Mesenteric fat pad (tissue), 1 donor: ENCODE measurements at regions not wholly inside any gene's neighbourhood (a gene's known extent, or its start where the extent isn't known, plus 50 kb on each side); places are given as distances from the start of the nearest gene placed in this dataset.
A peak's percentile ranks its signal among the peaks of the same experiment; 100 is the strongest.
"Not testable (repeated sequence)": the region's sequence is repeated elsewhere in the genome, so short reads cannot be mapped to it uniquely, and the experiment has no call there.

Experiments used
- DNase-seq: peaks from one replicate; pipeline ENCODE4 v3.0.0-alpha.2; 2020; ENCODE audit warnings: low spot score
- donor health status: DM: yes; HTN: yes; CAD: no.

GRCh38 chr14:30260833-30261607, 297.9 kb upstream of the G2E3 start:
- DNase-seq: no peak

- DNase-seq: no peak
Measured at GRCh38 chr14:30264161-30264560, 294.8 kb upstream of the G2E3 start.

GRCh38 chr14:30266290-30266689, 292.7 kb upstream of the G2E3 start:
- no peak for DNase-seq

GRCh38 chr14:30267141-30267540, 291.8 kb upstream of the G2E3 start:
- no peak for DNase-seq

GRCh38 chr14:30270200-30271161, 288.5 kb upstream of the G2E3 start:
- DNase-seq: peak; percentile 92

GRCh38 chr14:30271811-30272323, 287.1 kb upstream of the G2E3 start:
- no peak for DNase-seq

GRCh38 chr14:30272848-30273832, 285.8 kb upstream of the G2E3 start:
- no peak for DNase-seq

GRCh38 chr14:30275604-30276003, 283.4 kb upstream of the G2E3 start:
- DNase-seq: no peak

GRCh38 chr14:30277268-30277667, 281.7 kb upstream of the G2E3 start:
- DNase-seq: no peak

GRCh38 chr14:30278856-30279255, 280.1 kb upstream of the G2E3 start:
- DNase-seq: not testable (repeated sequence)

- no peak for DNase-seq
Measured at GRCh38 chr14:30283822-30284446, 275.0 kb upstream of the G2E3 start.

GRCh38 chr14:30284808-30285207, 274.1 kb upstream of the G2E3 start:
- no peak for DNase-seq

- DNase-seq: no peak
Measured at GRCh38 chr14:30287579-30288445, 271.1 kb upstream of the G2E3 start.

GRCh38 chr14:30290001-30290400, 269.0 kb upstream of the G2E3 start:
- DNase-seq: no peak

GRCh38 chr14:30291216-30291615, 267.7 kb upstream of the G2E3 start:
- DNase-seq: no peak

- DNase-seq: no peak
Measured at GRCh38 chr14:30292541-30292940, 266.4 kb upstream of the G2E3 start.

- no peak for DNase-seq
Measured at GRCh38 chr14:30295980-30296379, 263.0 kb upstream of the G2E3 start.

GRCh38 chr14:30296931-30297405, 262.0 kb upstream of the G2E3 start:
- DNase-seq: no peak
